ENCODE measurements at regions not wholly inside any gene's neighbourhood (a gene's known extent, or its start where the extent isn't known, plus 50 kb on each side); places are given as distances from the start of the nearest gene placed in this dataset.

GRCh38 chr12:5096241-5096924 is 52.7 kb downstream of the KCNA5 start:
- no peaks in the 10 kb centered on the region for H3K27me3 ChIP-seq
- TF ChIP-seq POLR2A (IDR thresholded peaks at IDR 0.05) (no peak), CTCF (IDR thresholded peaks at IDR 0.05) (no peak)
- H3K4me3 ChIP-seq = no peak overlapping the region
- H3K27ac ChIP-seq = no peak overlapping the region
- H3K36me3 ChIP-seq = no peaks in the 10 kb centered on the region
- no peaks in the 10 kb centered on the region for H3K9me3 ChIP-seq
- no peaks in the 10 kb centered on the region for H3K4me1 ChIP-seq
- DNase-seq = no peak

- H3K36me3 ChIP-seq = no peaks in the 10 kb centered on the region
- no peak for TF ChIP-seq CTCF (IDR thresholded peaks at IDR 0.05)
- no peak for TF ChIP-seq POLR2A (IDR thresholded peaks at IDR 0.05)
- H3K27me3 ChIP-seq = no peaks in the 10 kb centered on the region
- no peak for DNase-seq
- H3K27ac ChIP-seq = no peak overlapping the region
- H3K4me3 ChIP-seq = no peak overlapping the region
- no peaks in the 10 kb centered on the region for H3K4me1 ChIP-seq
- H3K9me3 ChIP-seq = no peaks in the 10 kb centered on the region
These were observed 54.1 kb downstream of the KCNA5 start for GRCh38 chr12:5097786-5098185.

- TF ChIP-seq POLR2A (IDR thresholded peaks at IDR 0.05) (no peak), CTCF (IDR thresholded peaks at IDR 0.05) (no peak)
- H3K27ac ChIP-seq = no peak overlapping the region
- H3K4me3 ChIP-seq = no peak overlapping the region
- DNase-seq = no peak
- no peaks in the 10 kb centered on the region for H3K27me3 ChIP-seq
- no peaks in the 10 kb centered on the region for H3K4me1 ChIP-seq
- no peaks in the 10 kb centered on the region for H3K36me3 ChIP-seq
- no peaks in the 10 kb centered on the region for H3K9me3 ChIP-seq
These were observed 55.5 kb downstream of the KCNA5 start for GRCh38 chr12:5099136-5099535.

- H3K9me3 ChIP-seq = no peaks in the 10 kb centered on the region
- no peaks in the 10 kb centered on the region for H3K27me3 ChIP-seq
- TF ChIP-seq CTCF (IDR thresholded peaks at IDR 0.05) = no peak
- TF ChIP-seq POLR2A (IDR thresholded peaks at IDR 0.05) = no peak
- no peak overlapping the region for H3K27ac ChIP-seq
- H3K4me1 ChIP-seq = no peaks in the 10 kb centered on the region
- no peak for DNase-seq
- H3K4me3 ChIP-seq = no peak overlapping the region
- H3K36me3 ChIP-seq = no peaks in the 10 kb centered on the region
These were observed 55.9 kb downstream of the KCNA5 start for GRCh38 chr12:5099591-5099990.

- DNase-seq = no peak
- H3K27ac ChIP-seq = no peak overlapping the region
These were observed 58.0 kb downstream of the KCNA5 start for GRCh38 chr12:5101686-5102085.

More at GRCh38 chr12:5101686-5102085, 58.0 kb downstream of the KCNA5 start:
- no peaks in the 10 kb centered on the region for H3K36me3 ChIP-seq
- TF ChIP-seq POLR2A (IDR thresholded peaks at IDR 0.05) (no peak), CTCF (IDR thresholded peaks at IDR 0.05) (no peak)
- no peak overlapping the region for H3K4me3 ChIP-seq
- no peaks in the 10 kb centered on the region for H3K9me3 ChIP-seq
- H3K27me3 ChIP-seq = no peaks in the 10 kb centered on the region
- H3K4me1 ChIP-seq = no peaks in the 10 kb centered on the region

Data from Peyer's patch (tissue), 4 donors.